A549 (cell line): ENCODE measurements at regions not wholly inside any gene's neighbourhood (a gene's known extent, or its start where the extent isn't known, plus 50 kb on each side); places are given as distances from the start of the nearest gene placed in this dataset.

Experiments used
- ATAC-seq, 2 experiments: fragments of 200-7000 bp in 1 of 2; fragments of >200 bp in 1 of 2; cut with Nextera tagmentation in 1 of 2; cut with Tn5 transposase in 1 of 2; 3 replicates each; pipeline versions ENCODE4 v1.8.0 to v1.9.1; 2018 to 2020; ENCODE audit warnings: mild to moderate bottlenecking in 1 of 2, moderate library complexity in 1 of 2
- CTCF ChIA-PET: fragments of 300-600 bp; sonication (Branson Sonifier 250); formaldehyde crosslinking; extraction: SDS; loops from one replicate; lab custom pipeline; 2021; ENCODE audit warnings: antibody characterized with exemption, inconsistent platforms; lab: Yijun Ruan, JAX
- POLR2A ChIA-PET: fragments of 350-600 bp; formaldehyde crosslinking; extraction: SDS; loops from one replicate; lab custom pipeline; 2021; ENCODE audit warnings: antibody characterized with exemption, inconsistent platforms; lab: Yijun Ruan, JAX
- DNase-seq, 2 experiments: peaks; one replicate each; pipeline versions ENCODE4 v3.0.0 to v3.0.0-alpha.2; 2011 to 2016; ENCODE audit warnings: low read depth in 1 of 2, low spot score in 1 of 2
- FAIRE-seq: peaks from 2 replicates; lab custom pipeline; 2011; peaks lifted over from hg19 to GRCh38; lab: Jason Lieb, UNC
- H3K27ac ChIP-seq, 2 experiments: fragments of >200 bp; sonication (Bioruptor Twin); formaldehyde crosslinking; 3 replicates each; pipeline ENCODE4 v1.5.1; 2016 to 2017
- H3K4me1 ChIP-seq: fragments of >200 bp; sonication (Bioruptor Twin); formaldehyde crosslinking; 3 replicates; pipeline ENCODE4 v1.6.1; 2016
- H3K4me2 ChIP-seq: fragments of >200 bp; sonication (Bioruptor Twin); formaldehyde crosslinking; 3 replicates; pipeline ENCODE4 v1.6.1; 2016
- H3K4me3 ChIP-seq: fragments of >200 bp; sonication (Bioruptor Twin); formaldehyde crosslinking; 3 replicates; pipeline ENCODE4 v1.5.1; 2016
- H3K9me3 ChIP-seq: fragments of >200 bp; sonication (Bioruptor Twin); formaldehyde crosslinking; 3 replicates; pipeline ENCODE4 v1.6.1; 2016
- CEBPB ChIP-seq, 2 experiments: fragments of >200 bp in 1 of 2; sonication (Bioruptor Twin) in 1 of 2; formaldehyde crosslinking in 1 of 2; IDR thresholded peaks; 2 replicates each; pipeline ENCODE4 v1.6.1; 2012 to 2016
- CHD2 ChIP-seq: fragments of 150-350 bp; IDR thresholded peaks from 2 replicates; pipeline ENCODE4 v1.6.1; 2014; ENCODE audit warnings: low read length; ENCODE audit not compliant: partially characterized antibody
- CHD4 ChIP-seq: fragments of 200-600 bp; sonication (generic); IDR thresholded peaks from 2 replicates; pipeline ENCODE4 v1.6.1; 2016; ENCODE audit warnings: antibody characterized with exemption, mild to moderate bottlenecking, borderline replicate concordance
- ESRRA ChIP-seq: fragments of 150-350 bp; IDR thresholded peaks from 2 replicates; pipeline ENCODE4 v1.6.1; 2014; ENCODE audit warnings: mild to moderate bottlenecking, low read length, borderline replicate concordance
- FOSL2 ChIP-seq, 2 experiments: fragments of 450-650 bp in 1 of 2; fragments of >200 bp in 1 of 2; sonication (Bioruptor Twin) in 1 of 2; formaldehyde crosslinking; IDR thresholded peaks; 2 replicates each; pipeline versions ENCODE4 v1.5.0 to v1.6.1; 2016 to 2020; ENCODE audit warnings: mild to moderate bottlenecking in 1 of 2, moderate library complexity in 1 of 2
- FOXS1 ChIP-seq: fragments of 250-450 bp; sonication (Bioruptor Pico); IDR thresholded peaks from 2 replicates; pipeline ENCODE4 v1.5.0; 2020; ENCODE audit warnings: mild to moderate bottlenecking, moderate library complexity
- HDAC2 ChIP-seq: fragments of 200-600 bp; sonication (generic); IDR thresholded peaks from 2 replicates; pipeline ENCODE4 v1.6.1; 2016
- HOXA7 ChIP-seq: fragments of 250-450 bp; sonication (Bioruptor Pico); IDR thresholded peaks from 2 replicates; pipeline ENCODE4 v1.5.0; 2020; ENCODE audit warnings: mild to moderate bottlenecking, moderate library complexity
- HOXB13 ChIP-seq: fragments of 250-450 bp; sonication (Bioruptor Pico); IDR thresholded peaks from 2 replicates; pipeline ENCODE4 v1.5.0; 2020; ENCODE audit warnings: low read depth, mild to moderate bottlenecking, moderate library complexity
- HOXB5 ChIP-seq: fragments of 250-450 bp; sonication (Bioruptor Pico); IDR thresholded peaks from 2 replicates; pipeline ENCODE4 v1.5.0; 2020; ENCODE audit warnings: mild to moderate bottlenecking, moderate library complexity
- KDM1A ChIP-seq: fragments of 200-600 bp; sonication (generic); IDR thresholded peaks from 2 replicates; pipeline ENCODE4 v1.6.1; 2016; ENCODE audit warnings: low read depth, mild to moderate bottlenecking
- KDM5A ChIP-seq: fragments of 200-600 bp; sonication (generic); IDR thresholded peaks from 2 replicates; pipeline ENCODE4 v1.6.1; 2016; ENCODE audit warnings: antibody characterized with exemption, mild to moderate bottlenecking
- MAFK ChIP-seq: fragments of 450-650 bp; IDR thresholded peaks from 2 replicates; pipeline ENCODE4 v1.6.1; 2014; ENCODE audit not compliant: partially characterized antibody
- MAZ ChIP-seq: fragments of 150-350 bp; IDR thresholded peaks from 2 replicates; pipeline ENCODE4 v1.6.1; 2014; ENCODE audit warnings: antibody characterized with exemption, low read depth, low read length, borderline replicate concordance
- MYC ChIP-seq: IDR thresholded peaks from 2 replicates; pipeline ENCODE4 v1.6.1; 2012; ENCODE audit warnings: mild to moderate bottlenecking, inconsistent platforms, low read length, improper control_type of control experiment, borderline replicate concordance
- NR3C1 ChIP-seq: fragments of >200 bp; sonication (Bioruptor Twin); formaldehyde crosslinking; IDR thresholded peaks from 3 replicates; pipeline ENCODE4 v1.6.1; 2017
- POLR2A ChIP-seq: IDR thresholded peaks from 2 replicates; pipeline ENCODE4 v1.6.1; 2012; ENCODE audit warnings: mild to moderate bottlenecking, low read length
- RCOR1 ChIP-seq: fragments of 150-350 bp; IDR thresholded peaks from 2 replicates; pipeline ENCODE4 v1.6.1; 2014; ENCODE audit warnings: antibody characterized with exemption, low read length, low read depth
- RFX5 ChIP-seq: fragments of 450-650 bp; IDR thresholded peaks from 2 replicates; pipeline ENCODE4 v1.7.1; 2014; ENCODE audit warnings: antibody characterized with exemption, mild to moderate bottlenecking, moderate library complexity
- RNF2 ChIP-seq: fragments of 200-600 bp; sonication (generic); IDR thresholded peaks from 2 replicates; pipeline ENCODE4 v1.6.1; 2016; ENCODE audit warnings: low read depth, mild to moderate bottlenecking, antibody characterized with exemption, moderate library complexity, borderline replicate concordance
- SMC3 ChIP-seq: fragments of >200 bp; sonication (Bioruptor Twin); formaldehyde crosslinking; IDR thresholded peaks from 3 replicates; pipeline ENCODE4 v1.6.1; 2018; ENCODE audit warnings: inconsistent platforms
- SREBF2 ChIP-seq: fragments of 450-650 bp; IDR thresholded peaks from 2 replicates; pipeline ENCODE4 v1.6.1; 2014; ENCODE audit warnings: mild to moderate bottlenecking, moderate library complexity
- TP53 ChIP-seq: fragments of 250-450 bp; sonication (Bioruptor Pico); IDR thresholded peaks from 2 replicates; pipeline ENCODE4 v1.5.0; 2021; ENCODE audit warnings: mild to moderate bottlenecking, moderate library complexity
- ZFP36 ChIP-seq: fragments of 450-650 bp; IDR thresholded peaks from 2 replicates; pipeline ENCODE4 v1.6.1; 2014; ENCODE audit warnings: borderline replicate concordance; ENCODE audit not compliant: partially characterized antibody
- WGBS: methylation state at CpG from one replicate; pipeline ENCODE4 v1.1.6; 2017; ENCODE audit errors: missing lambda C conversion rate; 5-methylcytosine and 5-hydroxymethylcytosine counted together
- TF ChIP-seq, protein P1 (sequence below): IDR thresholded peaks from 2 replicates; pipeline ENCODE4 v1.6.1; 2012; ENCODE audit warnings: low read depth, borderline replicate concordance
- TF ChIP-seq, protein P2 (sequence below): fragments of 150-350 bp; IDR thresholded peaks from 2 replicates; pipeline ENCODE4 v1.6.1; 2014; ENCODE audit warnings: low read depth, mild to moderate bottlenecking, low read length

DNA sequence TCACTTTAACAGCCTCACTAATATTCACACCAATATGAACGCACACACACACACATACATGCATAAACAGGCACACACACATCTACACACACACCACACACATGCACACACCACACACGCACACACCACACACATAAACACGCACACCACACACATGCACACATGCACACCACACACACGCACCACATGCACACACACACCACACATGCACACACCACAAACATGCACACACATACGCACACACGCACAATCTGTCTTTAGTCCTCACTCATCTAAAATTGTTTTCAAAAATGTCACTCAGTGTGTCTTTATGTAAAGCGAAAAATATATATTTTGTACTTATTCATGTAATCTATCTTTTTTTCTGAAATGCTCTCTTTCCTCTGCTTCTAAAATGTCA lies 158.1 kb upstream of the SGCG start:
- Histone ChIP-seq H3K4me1 (no peaks in the 10 kb centered on the region), H3K27ac (no peak overlapping the region), H3K4me2 (no peak overlapping the region), H3K9me3 (no peaks in the 10 kb centered on the region), H3K4me3 (no peak overlapping the region)
- DNase-seq (no peak), ATAC-seq (no peak), FAIRE-seq (no peak)
- POLR2A ChIA-PET = no interaction called here
- 59% methylated on average over 7 of the region's 7 CpGs for WGBS
- TF ChIP-seq NR3C1 (no peak), KDM5A (no peak), POLR2A (no peak), ESRRA (no peak), RFX5 (no peak), HOXA7 (CRISPR knock-in tag) (no peak), MYC (no peak), KDM1A (no peak), SREBF2 (no peak), SMC3 (no peak)
- TF ChIP-seq, protein P1, sequence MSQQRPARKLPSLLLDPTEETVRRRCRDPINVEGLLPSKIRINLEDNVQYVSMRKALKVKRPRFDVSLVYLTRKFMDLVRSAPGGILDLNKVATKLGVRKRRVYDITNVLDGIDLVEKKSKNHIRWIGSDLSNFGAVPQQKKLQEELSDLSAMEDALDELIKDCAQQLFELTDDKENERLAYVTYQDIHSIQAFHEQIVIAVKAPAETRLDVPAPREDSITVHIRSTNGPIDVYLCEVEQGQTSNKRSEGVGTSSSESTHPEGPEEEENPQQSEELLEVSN = no peak
- CTCF ChIA-PET = no interaction called here

DNA sequence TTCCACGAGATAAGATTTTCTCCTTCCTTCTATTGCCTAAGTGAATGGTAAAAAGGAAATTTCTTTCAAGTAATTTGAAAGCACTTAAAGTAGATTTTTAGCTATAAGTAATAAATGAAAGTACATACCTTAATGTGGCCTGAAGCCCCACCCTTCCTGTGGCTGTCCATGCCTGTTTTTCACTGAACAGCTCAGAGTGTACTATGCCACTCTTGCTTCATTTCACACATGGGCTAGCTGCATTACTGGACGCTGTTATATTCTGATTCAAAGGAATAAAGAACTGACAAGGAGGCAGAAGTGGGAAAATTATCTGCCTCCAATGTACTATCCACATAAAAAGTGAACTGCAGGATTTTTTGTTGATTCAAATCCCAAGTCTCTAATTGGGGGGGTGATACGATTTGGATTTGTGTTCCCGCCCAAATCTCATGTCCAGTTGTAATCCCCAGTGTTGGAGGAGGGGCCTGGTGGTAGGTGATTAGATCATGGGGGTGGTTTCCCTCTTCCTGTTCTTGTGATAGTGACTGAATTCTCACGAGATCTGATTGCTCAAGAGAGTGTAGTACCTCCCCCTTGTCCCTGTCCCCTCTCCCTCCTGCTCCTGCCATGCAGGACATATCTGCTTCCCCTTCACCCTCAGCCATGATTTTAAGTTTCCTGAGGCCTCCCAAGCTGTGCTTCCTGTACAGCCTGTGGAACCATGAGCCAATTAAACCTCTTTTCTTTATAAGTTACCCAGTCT lies 154.7 kb upstream of the SGCG start:
- no peak overlapping the region for H3K4me3 ChIP-seq
- TF ChIP-seq HOXB13 (CRISPR knock-in tag) = no peak
- TF ChIP-seq SMC3 = no peak
- no peak for TF ChIP-seq RCOR1
- TF ChIP-seq MAFK = no peak
- no peak for TF ChIP-seq RNF2
- TF ChIP-seq POLR2A = no peak
- TF ChIP-seq MAZ = no peak
- H3K4me2 ChIP-seq = no peak overlapping the region
- ChIA-PET CTCF (interaction anchor here (1.5 kb wide), 1 partner anchor 10 kb away, joined by 3 read pairs; no protein-coding TSS in a partner anchor), POLR2A (no interaction called here)
- FAIRE-seq (no peak), DNase-seq (no peak), ATAC-seq (no peak)
- no peak overlapping the region for H3K27ac ChIP-seq
- 30% methylated on average over 5 of the region's 5 CpGs for WGBS
- H3K4me1 ChIP-seq = no peaks in the 10 kb centered on the region
- no peaks in the 10 kb centered on the region for H3K9me3 ChIP-seq

DNA sequence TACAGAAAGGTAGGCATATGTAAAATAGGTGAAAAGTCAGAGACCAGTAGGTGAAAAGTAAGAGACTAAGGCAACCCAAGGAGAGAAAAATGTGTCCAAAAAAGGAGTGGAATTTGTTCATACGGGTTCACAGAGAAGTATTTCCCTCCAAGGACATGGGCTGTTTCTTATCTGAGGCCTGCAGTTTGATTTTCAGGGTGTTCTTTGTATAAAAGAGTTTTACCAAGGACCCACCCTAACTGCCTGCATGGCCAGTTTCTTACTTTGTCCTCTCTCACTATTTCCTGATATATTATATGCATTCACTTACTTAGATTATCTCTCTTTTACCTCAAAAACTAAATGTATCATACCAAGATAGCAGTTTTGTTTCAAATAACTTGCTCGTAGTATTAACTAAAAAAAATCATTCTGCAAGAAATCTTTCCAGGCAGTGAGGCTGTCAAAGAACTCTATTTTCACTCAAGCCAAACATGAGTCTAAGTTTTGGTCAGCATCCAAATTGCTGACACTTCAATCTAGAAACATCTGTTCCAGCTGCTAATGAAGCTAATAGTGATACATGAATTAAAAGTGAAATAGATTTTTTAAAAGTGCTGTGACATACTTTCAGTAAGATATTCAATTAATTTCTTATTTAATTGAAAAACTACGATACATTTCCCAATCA lies 141.4 kb upstream of the SGCG start:
- CTCF ChIA-PET = no interaction called here
- Histone ChIP-seq H3K4me1 (no peaks in the 10 kb centered on the region), H3K4me2 (no peak overlapping the region), H3K9me3 (no peaks in the 10 kb centered on the region), H3K27ac (no peak overlapping the region), H3K4me3 (no peak overlapping the region)
- WGBS = 51% methylated on average over 3 of the region's 3 CpGs
- POLR2A ChIA-PET = no interaction called here
- FAIRE-seq = no peak
- DNase-seq = no peak
- ATAC-seq = no peak
- TF ChIP-seq ZFP36 (no peak), HOXA7 (CRISPR knock-in tag) (no peak)

DNA sequence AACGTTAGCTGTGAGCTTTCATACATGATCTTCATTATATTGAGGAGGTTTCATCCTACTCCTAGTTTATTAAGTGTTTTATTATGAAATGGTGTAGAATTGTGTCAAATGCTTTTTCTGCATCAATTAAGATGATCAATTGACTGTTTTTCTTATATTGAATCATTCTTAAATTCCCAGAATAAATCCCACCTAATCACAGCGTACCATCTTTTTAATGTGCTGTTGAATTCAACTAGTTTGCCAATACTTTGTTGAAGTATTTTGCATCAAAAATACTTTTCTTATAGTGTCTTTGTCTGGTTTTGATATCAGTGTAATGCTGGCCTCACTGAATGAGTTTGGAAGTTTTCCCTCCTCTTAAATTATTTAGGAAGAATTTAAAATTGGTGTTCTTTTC lies 138.6 kb upstream of the SGCG start:
- 42% methylated on average over 2 of the region's 2 CpGs for WGBS
- H3K4me1 ChIP-seq = no peaks in the 10 kb centered on the region
- TF ChIP-seq, protein P2, sequence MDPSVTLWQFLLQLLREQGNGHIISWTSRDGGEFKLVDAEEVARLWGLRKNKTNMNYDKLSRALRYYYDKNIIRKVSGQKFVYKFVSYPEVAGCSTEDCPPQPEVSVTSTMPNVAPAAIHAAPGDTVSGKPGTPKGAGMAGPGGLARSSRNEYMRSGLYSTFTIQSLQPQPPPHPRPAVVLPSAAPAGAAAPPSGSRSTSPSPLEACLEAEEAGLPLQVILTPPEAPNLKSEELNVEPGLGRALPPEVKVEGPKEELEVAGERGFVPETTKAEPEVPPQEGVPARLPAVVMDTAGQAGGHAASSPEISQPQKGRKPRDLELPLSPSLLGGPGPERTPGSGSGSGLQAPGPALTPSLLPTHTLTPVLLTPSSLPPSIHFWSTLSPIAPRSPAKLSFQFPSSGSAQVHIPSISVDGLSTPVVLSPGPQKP = no peak
- TF ChIP-seq HOXB5 (no peak), FOSL2 (IDR thresholded peaks at IDR 0.05) (no peak), FOSL2 (CRISPR knock-in tag; IDR thresholded peaks at IDR 0.05) (no peak), MAZ (no peak), CHD4 (no peak), FOXS1 (CRISPR knock-in tag) (no peak), HOXA7 (CRISPR knock-in tag) (no peak), CHD2 (no peak), HDAC2 (no peak), RFX5 (no peak), TP53 (no peak), CEBPB (IDR thresholded peaks at IDR 0.05) (no peak)
- TF ChIP-seq, all 56 proteins: peak for 0
- DNase-seq (no peak), FAIRE-seq (no peak), ATAC-seq (no peak)
- Histone ChIP-seq H3K4me2 (no peak overlapping the region), H3K9me3 (no peaks in the 10 kb centered on the region), H3K27ac (no peak overlapping the region), H3K4me3 (no peak overlapping the region)
- ChIA-PET CTCF (no interaction called here), POLR2A (no interaction called here)
